CD4-positive, alpha-beta T cell (primary cell): ENCODE measurements at regions not wholly inside any gene's neighbourhood (a gene's known extent, or its start where the extent isn't known, plus 50 kb on each side); places are given as distances from the start of the nearest gene placed in this dataset.

ENCODE experiments used
- ATAC-seq: fragments of 200-7000 bp; cut with Tn5 transposase; one replicate; pipeline ENCODE4 v1.10.0; 2022; ENCODE audit warnings: mild to moderate bottlenecking; ENCODE audit not compliant: poor library complexity
- CTCF ChIA-PET: fragments of 350-600 bp; sonication (Branson Sonifier 250); formaldehyde crosslinking; loops from one replicate; lab custom pipeline; 2021; ENCODE audit warnings: antibody characterized with exemption, inconsistent platforms; lab: Charles Lee
- POLR2A ChIA-PET: fragments of 350-600 bp; sonication (Branson Sonifier 250); formaldehyde crosslinking; loops from one replicate; lab custom pipeline; 2021; ENCODE audit warnings: antibody characterized with exemption, inconsistent platforms; lab: Charles Lee
- DNase-seq, 14 experiments: peaks; one replicate each; pipeline ENCODE4 v3.0.0-alpha.2; 2013 to 2020; ENCODE audit warnings: mixed read lengths in 2 of 14
- H3K27ac ChIP-seq, 2 donors: one replicate each; pipeline versions ENCODE4 v1.5.1 to v1.7.0; 2013; ENCODE audit warnings: low read length in 2 of 2, low read depth in 1 of 2, mild to moderate bottlenecking in 1 of 2
- H3K27me3 ChIP-seq, 2 experiments: 1 replicate in 1 of 2; 2 replicates in 1 of 2; pipeline versions ENCODE4 v1.6.1 to v1.7.0; 2013; ENCODE audit warnings: low read length in 2 of 2, control low read depth in 1 of 2, mild to moderate bottlenecking in 1 of 2, moderate library complexity in 1 of 2; ENCODE audit not compliant: insufficient read depth in 2 of 2, control insufficient read depth in 1 of 2
- H3K36me3 ChIP-seq: one replicate; pipeline ENCODE4 v1.6.1; 2013; ENCODE audit warnings: low read length, control low read depth; ENCODE audit not compliant: insufficient read depth
- H3K4me1 ChIP-seq: one replicate; pipeline ENCODE4 v1.6.1; 2013; ENCODE audit warnings: low read length, control low read depth; ENCODE audit not compliant: insufficient read depth
- H3K4me3 ChIP-seq: one replicate; pipeline ENCODE4 v1.5.1; 2013; ENCODE audit warnings: mild to moderate bottlenecking, low read length, moderate library complexity
- H3K9me3 ChIP-seq, 2 experiments: 1 replicate in 1 of 2; 2 replicates in 1 of 2; pipeline versions ENCODE4 v1.6.1 to v1.7.0; 2013; ENCODE audit warnings: low read length in 2 of 2, mild to moderate bottlenecking in 2 of 2, control low read depth in 1 of 2, moderate library complexity in 1 of 2; ENCODE audit not compliant: control insufficient read depth in 1 of 2, insufficient read depth in 1 of 2
- H3K27ac Mint-ChIP-seq: one replicate; pipeline ENCODE4 v1.8.0; 2020; ENCODE audit warnings: mixed read lengths
- H3K27me3 Mint-ChIP-seq: one replicate; pipeline ENCODE4 v1.8.0; 2021; ENCODE audit warnings: mixed read lengths
- H3K36me3 Mint-ChIP-seq: one replicate; pipeline ENCODE4 v1.8.0; 2021; ENCODE audit warnings: low read depth, mixed read lengths
- H3K4me1 Mint-ChIP-seq: one replicate; pipeline ENCODE4 v1.8.0; 2021; ENCODE audit warnings: low read depth, mixed read lengths
- H3K4me3 Mint-ChIP-seq: one replicate; pipeline ENCODE4 v1.8.0; 2020; ENCODE audit warnings: mild to moderate bottlenecking, mixed read lengths
- H3K9me3 Mint-ChIP-seq: one replicate; pipeline ENCODE4 v1.8.0; 2020; ENCODE audit warnings: mixed read lengths
- intact Hi-C, 2 experiments: fragments of 100-400 bp; cut with DNase I in 1 of 2; cut with micrococcal nuclease in 1 of 2; formaldehyde crosslinking; loops; one replicate each; pipeline versions ENCODE4 v1.15.1 to v1.9.0; 2023 to 2025; cut with DNase I, micrococcal nuclease
- TF ChIP-seq, protein P1 (sequence below): fragments of 200-600 bp; IDR thresholded peaks from one replicate; pipeline ENCODE4 v1.8.0; 2022; ENCODE audit warnings: antibody characterized with exemption, mild to moderate bottlenecking

GRCh38 chr3:72171946-72172345 is 387.0 kb upstream of the PROK2 start:
- Mint-ChIP-seq H3K27ac (no peak overlapping the region), H3K4me3 (no peak overlapping the region), H3K27me3 (peaks cover 18% of the 10 kb centered on the region), H3K9me3 (no peaks in the 10 kb centered on the region), H3K4me1 (peaks cover 8% of the 10 kb centered on the region), H3K36me3 (no peaks in the 10 kb centered on the region)
- H3K9me3 ChIP-seq, result peaks cover 0 to 6% of the 10 kb centered on the region in 2 experiments
- H3K27me3 ChIP-seq, result peaks cover 7% of the 10 kb centered on the region in 2 experiments
- H3K4me1 ChIP-seq, result peaks cover 4% of the 10 kb centered on the region
- DNase-seq (no peak), ATAC-seq (no peak)
- ChIA-PET POLR2A (interaction anchor here (0.6 kb wide), 1 partner anchor 24 kb away, joined by 6 read pairs; no protein-coding TSS in a partner anchor), CTCF (no interaction called here)
- H3K4me3 ChIP-seq, result no peak overlapping the region
- TF ChIP-seq, protein P1, sequence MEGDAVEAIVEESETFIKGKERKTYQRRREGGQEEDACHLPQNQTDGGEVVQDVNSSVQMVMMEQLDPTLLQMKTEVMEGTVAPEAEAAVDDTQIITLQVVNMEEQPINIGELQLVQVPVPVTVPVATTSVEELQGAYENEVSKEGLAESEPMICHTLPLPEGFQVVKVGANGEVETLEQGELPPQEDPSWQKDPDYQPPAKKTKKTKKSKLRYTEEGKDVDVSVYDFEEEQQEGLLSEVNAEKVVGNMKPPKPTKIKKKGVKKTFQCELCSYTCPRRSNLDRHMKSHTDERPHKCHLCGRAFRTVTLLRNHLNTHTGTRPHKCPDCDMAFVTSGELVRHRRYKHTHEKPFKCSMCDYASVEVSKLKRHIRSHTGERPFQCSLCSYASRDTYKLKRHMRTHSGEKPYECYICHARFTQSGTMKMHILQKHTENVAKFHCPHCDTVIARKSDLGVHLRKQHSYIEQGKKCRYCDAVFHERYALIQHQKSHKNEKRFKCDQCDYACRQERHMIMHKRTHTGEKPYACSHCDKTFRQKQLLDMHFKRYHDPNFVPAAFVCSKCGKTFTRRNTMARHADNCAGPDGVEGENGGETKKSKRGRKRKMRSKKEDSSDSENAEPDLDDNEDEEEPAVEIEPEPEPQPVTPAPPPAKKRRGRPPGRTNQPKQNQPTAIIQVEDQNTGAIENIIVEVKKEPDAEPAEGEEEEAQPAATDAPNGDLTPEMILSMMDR, result no peak
- no peak overlapping the region for H3K27ac ChIP-seq
- no peaks in the 10 kb centered on the region for H3K36me3 ChIP-seq
- intact Hi-C loops, result no loop called here

- CTCF ChIA-PET, result no interaction called here
- ATAC-seq (no peak), DNase-seq (no peak)
- H3K27ac Mint-ChIP-seq, result no peak overlapping the region
- Histone ChIP-seq H3K9me3 (peaks cover 0 to 3% of the 10 kb centered on the region in 2 experiments), H3K36me3 (no peaks in the 10 kb centered on the region), H3K4me3 (no peak overlapping the region), H3K27me3 (peaks cover 2 to 3% of the 10 kb centered on the region in 2 experiments), H3K27ac (no peak overlapping the region), H3K4me1 (no peaks in the 10 kb centered on the region)
- intact Hi-C loops, result no loop called here
- TF ChIP-seq, protein P1, result no peak
- H3K4me1 Mint-ChIP-seq, result peaks cover 5% of the 10 kb centered on the region
- H3K9me3 Mint-ChIP-seq, result no peaks in the 10 kb centered on the region
- H3K27me3 Mint-ChIP-seq, result peaks cover 14% of the 10 kb centered on the region
- H3K4me3 Mint-ChIP-seq, result no peak overlapping the region
- POLR2A ChIA-PET, result interaction anchor here (0.6 kb wide), 1 partner anchor 24 kb away, joined by 6 read pairs; no protein-coding TSS in a partner anchor
- H3K36me3 Mint-ChIP-seq, result no peaks in the 10 kb centered on the region
Observed at GRCh38 chr3:72171463-72171881, 386.5 kb upstream of the PROK2 start.

DNA sequence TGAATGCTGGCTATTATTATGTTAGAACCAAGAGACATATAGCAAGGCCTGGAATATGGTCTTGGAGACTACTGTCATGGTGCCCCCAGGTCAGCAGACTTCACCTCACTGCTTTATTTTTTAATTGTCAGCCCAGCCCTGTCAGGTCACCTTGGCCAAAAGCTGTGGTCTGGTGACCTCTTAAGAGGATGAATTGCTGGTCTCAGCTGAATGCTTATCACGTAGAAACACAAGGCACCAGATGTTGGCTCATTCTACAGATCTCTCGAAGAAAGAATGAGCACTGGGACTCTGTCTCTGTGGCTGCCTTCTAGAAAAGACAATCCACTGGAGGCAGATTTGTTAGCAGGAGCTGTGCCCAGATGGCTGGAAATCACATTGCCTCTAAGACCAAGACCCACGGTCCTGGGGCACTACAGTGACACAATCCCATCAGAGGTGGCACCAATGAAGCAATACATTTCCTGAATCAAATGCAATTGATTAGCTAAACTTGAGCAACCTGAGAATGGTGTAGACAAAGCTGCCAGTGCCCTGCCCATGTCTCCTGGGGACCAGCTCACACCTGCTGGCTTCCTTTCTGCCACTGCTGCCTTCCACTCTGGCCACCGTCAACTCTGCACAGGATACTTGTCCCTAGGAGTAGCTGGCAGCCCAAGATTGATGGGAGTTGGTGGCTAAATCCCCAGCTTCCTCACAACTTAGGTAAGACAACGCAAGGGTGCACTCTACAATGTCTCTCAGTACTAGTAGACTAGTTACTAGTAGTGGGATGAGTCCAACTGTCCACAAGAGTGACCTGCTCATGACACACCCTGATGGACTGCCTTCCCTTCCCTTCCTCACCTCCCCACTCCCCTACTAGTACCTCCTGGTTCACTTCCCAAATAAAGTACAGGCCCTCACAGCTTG is 384.9 kb upstream of the PROK2 start:
- ATAC-seq (no peak), DNase-seq (no peak)
- H3K36me3 Mint-ChIP-seq, result no peaks in the 10 kb centered on the region
- H3K4me3 ChIP-seq, result no peak overlapping the region
- intact Hi-C loops, result no loop called here
- no peak overlapping the region for H3K27ac ChIP-seq
- CTCF ChIA-PET, result interaction anchor here (0.6 kb wide), 1 partner anchor 487 kb away, joined by 3 read pairs; no protein-coding TSS in a partner anchor
- TF ChIP-seq, protein P1, result no peak
- H3K36me3 ChIP-seq, result no peaks in the 10 kb centered on the region
- peaks cover 0 to 3% of the 10 kb centered on the region in 2 experiments for H3K9me3 ChIP-seq
- H3K9me3 Mint-ChIP-seq, result no peaks in the 10 kb centered on the region
- H3K4me1 Mint-ChIP-seq, result no peaks in the 10 kb centered on the region
- no peak overlapping the region for H3K4me3 Mint-ChIP-seq
- no peaks in the 10 kb centered on the region for H3K27me3 Mint-ChIP-seq
- POLR2A ChIA-PET, result no interaction called here
- H3K27me3 ChIP-seq, result no peaks in the 10 kb centered on the region
- no peak overlapping the region for H3K27ac Mint-ChIP-seq
- H3K4me1 ChIP-seq, result no peaks in the 10 kb centered on the region
